ENCODE measurements at regions not wholly inside any gene's neighbourhood (a gene's known extent, or its start where the extent isn't known, plus 50 kb on each side); places are given as distances from the start of the nearest gene placed in this dataset.

- TF ChIP-seq POLR2A (IDR thresholded peaks at IDR 0.05) = no peak
- TF ChIP-seq POLR2AphosphoS5 (IDR thresholded peaks at IDR 0.05) = no peak
- Histone ChIP-seq H3K4me1 (no peaks in the 10 kb centered on the region), H3K4me3 (no peak overlapping the region), H3K27me3 (replicated peaks in 1 of 7) (no peaks in the 10 kb centered on the region), H3K36me3 (no peaks in the 10 kb centered on the region), H3K27ac (no peak overlapping the region), H3K9me3 (peaks cover 0 to 89% (median 72%) of the 10 kb centered on the region in 8 donors)
- no peak for DNase-seq
- intact Hi-C loops (cut with DNase I; ENCODE audit: low total_unique reads) = no loop called here
- 51 to 100% (median 96%) methylated on average over 1 of the region's 1 CpG for WGBS, 5 donors
Observed at GRCh38 chr1:88421997-88422396, 262.1 kb upstream of the PKN2 start.

DNA sequence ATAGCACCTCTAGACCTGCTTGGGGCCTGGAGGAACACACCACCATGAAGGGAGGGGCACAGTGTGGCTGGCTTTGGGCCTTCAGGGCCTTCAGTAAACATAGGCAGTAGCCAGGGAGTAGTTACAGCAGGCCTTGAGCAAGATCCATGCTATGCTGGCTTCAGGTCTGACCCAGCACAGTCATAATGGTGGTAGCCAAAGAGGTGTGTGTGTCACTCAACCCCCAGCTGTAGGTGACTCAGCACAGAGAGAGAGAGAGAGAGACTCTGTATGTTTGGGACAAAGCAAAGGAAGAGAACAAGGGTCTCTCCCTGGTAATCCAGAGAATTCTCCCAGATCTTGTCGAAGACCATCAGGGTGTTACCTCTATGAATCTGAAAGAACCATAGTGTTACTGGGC is 250.5 kb upstream of the PKN2 start:
- Histone ChIP-seq H3K36me3 (no peaks in the 10 kb centered on the region), H3K4me3 (no peak overlapping the region), H3K9me3 (peaks cover 0 to 81% (median 48%) of the 10 kb centered on the region in 8 donors), H3K4me1 (no peaks in the 10 kb centered on the region), H3K27ac (no peak overlapping the region), H3K27me3 (replicated peaks in 1 of 7) (no peaks in the 10 kb centered on the region)
- WGBS, 5 donors = 91 to 100% (median 100%) methylated on average over 1 of the region's 1 CpG
- DNase-seq = no peak
- intact Hi-C loops (cut with DNase I; ENCODE audit: low total_unique reads) = no loop called here
- TF ChIP-seq, protein P1, sequence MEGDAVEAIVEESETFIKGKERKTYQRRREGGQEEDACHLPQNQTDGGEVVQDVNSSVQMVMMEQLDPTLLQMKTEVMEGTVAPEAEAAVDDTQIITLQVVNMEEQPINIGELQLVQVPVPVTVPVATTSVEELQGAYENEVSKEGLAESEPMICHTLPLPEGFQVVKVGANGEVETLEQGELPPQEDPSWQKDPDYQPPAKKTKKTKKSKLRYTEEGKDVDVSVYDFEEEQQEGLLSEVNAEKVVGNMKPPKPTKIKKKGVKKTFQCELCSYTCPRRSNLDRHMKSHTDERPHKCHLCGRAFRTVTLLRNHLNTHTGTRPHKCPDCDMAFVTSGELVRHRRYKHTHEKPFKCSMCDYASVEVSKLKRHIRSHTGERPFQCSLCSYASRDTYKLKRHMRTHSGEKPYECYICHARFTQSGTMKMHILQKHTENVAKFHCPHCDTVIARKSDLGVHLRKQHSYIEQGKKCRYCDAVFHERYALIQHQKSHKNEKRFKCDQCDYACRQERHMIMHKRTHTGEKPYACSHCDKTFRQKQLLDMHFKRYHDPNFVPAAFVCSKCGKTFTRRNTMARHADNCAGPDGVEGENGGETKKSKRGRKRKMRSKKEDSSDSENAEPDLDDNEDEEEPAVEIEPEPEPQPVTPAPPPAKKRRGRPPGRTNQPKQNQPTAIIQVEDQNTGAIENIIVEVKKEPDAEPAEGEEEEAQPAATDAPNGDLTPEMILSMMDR (IDR thresholded peaks at IDR 0.05 in 8 of 11, conservative IDR thresholded peaks at IDR 0.05 in 3 of 11) = no peak
- TF ChIP-seq POLR2A (IDR thresholded peaks at IDR 0.05) = no peak

GRCh38 chr1:88434836-88435235 is 249.2 kb upstream of the PKN2 start:
- intact Hi-C loops (cut with DNase I; ENCODE audit: low total_unique reads) = no loop called here
- DNase-seq = no peak
- Histone ChIP-seq H3K9me3 (peaks cover 0 to 73% (median 50%) of the 10 kb centered on the region in 8 donors), H3K27ac (no peak overlapping the region), H3K36me3 (no peaks in the 10 kb centered on the region), H3K4me1 (no peaks in the 10 kb centered on the region), H3K27me3 (replicated peaks in 1 of 7) (no peaks in the 10 kb centered on the region), H3K4me3 (no peak overlapping the region)
- TF ChIP-seq POLR2AphosphoS5 (IDR thresholded peaks at IDR 0.05) (no peak), POLR2A (IDR thresholded peaks at IDR 0.05) (no peak)
- TF ChIP-seq, protein P1 (IDR thresholded peaks at IDR 0.05 in 8 of 11, conservative IDR thresholded peaks at IDR 0.05 in 3 of 11) = no peak

DNA sequence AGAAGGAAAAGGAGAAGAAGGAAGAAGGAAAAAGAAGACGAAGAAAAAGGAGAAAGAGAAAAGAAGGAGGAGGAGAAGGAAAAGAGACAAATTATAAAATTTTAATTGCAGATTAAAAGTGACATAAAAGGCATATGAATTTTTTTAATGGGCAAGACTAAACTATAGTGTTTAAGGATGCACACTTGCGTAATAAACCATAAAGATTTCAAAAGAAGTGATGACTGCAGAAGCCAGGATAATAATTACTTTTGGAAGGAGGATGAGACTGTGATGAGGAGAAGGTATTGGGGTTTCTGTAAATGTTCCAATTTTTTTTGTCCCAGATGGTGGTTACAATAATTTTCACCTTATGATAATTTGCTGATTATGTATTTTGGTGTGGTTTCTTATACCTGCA is 243.1 kb upstream of the PKN2 start:
- TF ChIP-seq POLR2A (IDR thresholded peaks at IDR 0.05) (no peak), POLR2AphosphoS5 (IDR thresholded peaks at IDR 0.05) (no peak)
- TF ChIP-seq, protein P1 (IDR thresholded peaks at IDR 0.05 in 8 of 11, conservative IDR thresholded peaks at IDR 0.05 in 3 of 11) = no peak
- no peaks in the 10 kb centered on the region for H3K36me3 ChIP-seq
- H3K27ac ChIP-seq = no peak overlapping the region
- WGBS, 5 donors = 82 to 96% (median 86%) methylated on average over 2 of the region's 2 CpGs
- no peaks in the 10 kb centered on the region for H3K27me3 ChIP-seq (replicated peaks in 1 of 7)
- no peaks in the 10 kb centered on the region for H3K4me1 ChIP-seq
- no peak for DNase-seq
- intact Hi-C loops (cut with DNase I; ENCODE audit: low total_unique reads) = no loop called here
- H3K9me3 ChIP-seq = peaks cover 0 to 25% (median 20%) of the 10 kb centered on the region in 8 donors
- H3K4me3 ChIP-seq = no peak overlapping the region

- intact Hi-C loops (cut with DNase I; ENCODE audit: low total_unique reads) = no loop called here
- no peak overlapping the region for H3K4me3 ChIP-seq
- H3K4me1 ChIP-seq = peaks cover 0 to 7% (median 1%) of the 10 kb centered on the region in 6 donors
- TF ChIP-seq POLR2AphosphoS5 (IDR thresholded peaks at IDR 0.05) = no peak
- TF ChIP-seq, protein P1 (IDR thresholded peaks at IDR 0.05 in 8 of 11, conservative IDR thresholded peaks at IDR 0.05 in 3 of 11) = no peak
- no peaks in the 10 kb centered on the region for H3K27me3 ChIP-seq (replicated peaks in 1 of 7)
- H3K27ac ChIP-seq = no peak overlapping the region
- no peak for DNase-seq
- no peaks in the 10 kb centered on the region for H3K36me3 ChIP-seq
- peaks cover 0 to 17% (median 5%) of the 10 kb centered on the region in 8 donors for H3K9me3 ChIP-seq
Observed at GRCh38 chr1:88451856-88452255, 232.2 kb upstream of the PKN2 start.
